Stimulated activated memory B cell treated with anti-CD40 and anti-IgM and Interleukin-4, amounts not matched to agents 10 μg/mL and 1 μg/mL and 100 μg/mL, for 72 hours (primary cell): ENCODE measurements at regions not wholly inside any gene's neighbourhood (a gene's known extent, or its start where the extent isn't known, plus 50 kb on each side); places are given as distances from the start of the nearest gene placed in this dataset.

Source experiments
- ATAC-seq: fragments of 150-1000 bp; cut with Tn5 transposase; 2 replicates; pipeline ENCODE4 v1.10.0; 2021
- H3K27ac Mint-ChIP-seq: one replicate; pipeline ENCODE4 v1.8.0; 2022; ENCODE audit warnings: mild to moderate bottlenecking, mixed read lengths
- H3K27me3 Mint-ChIP-seq: one replicate; pipeline ENCODE4 v1.8.0; 2022; ENCODE audit warnings: mixed read lengths
- H3K36me3 Mint-ChIP-seq: one replicate; pipeline ENCODE4 v1.8.0; 2022; ENCODE audit warnings: mixed read lengths
- H3K4me1 Mint-ChIP-seq: one replicate; pipeline ENCODE4 v1.8.0; 2022; ENCODE audit warnings: mixed read lengths
- H3K4me3 Mint-ChIP-seq: one replicate; pipeline ENCODE4 v1.8.0; 2022; ENCODE audit warnings: mild to moderate bottlenecking, moderate library complexity, mixed read lengths
- H3K9me3 Mint-ChIP-seq: one replicate; pipeline ENCODE4 v1.8.0; 2022; ENCODE audit warnings: mixed read lengths

DNA sequence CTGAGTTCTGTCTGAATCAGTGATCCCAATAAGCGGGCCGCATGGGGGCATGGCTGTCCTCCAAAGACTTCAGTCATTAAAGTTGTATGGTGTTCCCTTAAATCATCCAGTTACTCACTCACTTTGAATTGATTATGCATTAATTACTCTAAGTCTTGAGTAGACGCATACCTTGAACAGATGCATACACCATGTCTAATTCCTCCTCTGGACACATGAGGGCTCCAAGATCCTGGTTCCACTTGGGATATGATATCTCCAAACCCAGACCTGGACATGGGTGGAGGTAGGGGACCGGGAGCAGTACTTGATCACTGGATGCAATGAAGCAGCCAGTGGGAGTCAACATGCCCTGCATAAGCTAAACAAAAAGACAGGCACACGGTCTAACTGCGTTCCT, 204.5 kb downstream of the FNDC1 start:
- Mint-ChIP-seq H3K36me3 (no peaks in the 10 kb centered on the region), H3K27me3 (no peaks in the 10 kb centered on the region), H3K9me3 (peaks cover 8% of the 10 kb centered on the region), H3K4me1 (no peaks in the 10 kb centered on the region), H3K4me3 (no peak overlapping the region), H3K27ac (no peak overlapping the region)
- no peak for ATAC-seq

- no peak for ATAC-seq
- peaks cover 8% of the 10 kb centered on the region for H3K9me3 Mint-ChIP-seq
- no peaks in the 10 kb centered on the region for H3K4me1 Mint-ChIP-seq
- H3K4me3 Mint-ChIP-seq, result no peak overlapping the region
- H3K27ac Mint-ChIP-seq, result no peak overlapping the region
- H3K27me3 Mint-ChIP-seq, result no peaks in the 10 kb centered on the region
- no peaks in the 10 kb centered on the region for H3K36me3 Mint-ChIP-seq
These were observed 203.1 kb downstream of the FNDC1 start for GRCh38 chr6:159372333-159372732.

DNA sequence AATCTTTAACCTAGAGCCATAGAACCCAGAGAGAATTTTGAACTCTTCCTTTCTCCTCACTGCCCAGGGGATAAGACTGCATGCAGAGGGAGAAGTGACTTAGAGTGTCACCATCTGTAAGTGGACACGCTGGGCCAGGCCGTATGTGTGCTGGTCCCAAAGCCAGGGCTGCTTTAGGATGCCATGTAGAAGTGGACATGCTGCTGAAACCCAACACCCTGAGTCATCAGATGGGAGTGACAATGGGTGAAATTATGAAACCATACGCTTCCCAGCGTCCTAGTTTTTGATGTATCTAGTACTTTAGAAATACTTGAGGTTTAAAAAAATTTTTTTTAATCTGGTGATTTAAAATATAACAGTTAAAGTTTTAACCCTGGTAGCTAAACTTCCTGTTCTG, 191.1 kb downstream of the FNDC1 start:
- H3K4me1 Mint-ChIP-seq, result no peaks in the 10 kb centered on the region
- no peaks in the 10 kb centered on the region for H3K36me3 Mint-ChIP-seq
- H3K27ac Mint-ChIP-seq, result no peak overlapping the region
- peaks cover 17% of the 10 kb centered on the region for H3K27me3 Mint-ChIP-seq
- no peak for ATAC-seq
- no peaks in the 10 kb centered on the region for H3K9me3 Mint-ChIP-seq
- H3K4me3 Mint-ChIP-seq, result no peak overlapping the region

GRCh38 chr6:159359581-159360297, 190.5 kb downstream of the FNDC1 start:
- peaks cover 17% of the 10 kb centered on the region for H3K27me3 Mint-ChIP-seq
- no peak for ATAC-seq
- no peaks in the 10 kb centered on the region for H3K4me1 Mint-ChIP-seq
- no peak overlapping the region for H3K4me3 Mint-ChIP-seq
- no peak overlapping the region for H3K27ac Mint-ChIP-seq
- no peaks in the 10 kb centered on the region for H3K36me3 Mint-ChIP-seq
- no peaks in the 10 kb centered on the region for H3K9me3 Mint-ChIP-seq

- no peaks in the 10 kb centered on the region for H3K4me1 Mint-ChIP-seq
- H3K27ac Mint-ChIP-seq, result no peak overlapping the region
- H3K4me3 Mint-ChIP-seq, result no peak overlapping the region
- ATAC-seq, result no peak
- H3K9me3 Mint-ChIP-seq, result no peaks in the 10 kb centered on the region
- peaks cover 9% of the 10 kb centered on the region for H3K27me3 Mint-ChIP-seq
- no peaks in the 10 kb centered on the region for H3K36me3 Mint-ChIP-seq
These were observed 189.4 kb downstream of the FNDC1 start for GRCh38 chr6:159358562-159358961.

- Mint-ChIP-seq H3K4me1 (no peaks in the 10 kb centered on the region), H3K36me3 (no peaks in the 10 kb centered on the region), H3K27ac (no peak overlapping the region), H3K4me3 (no peak overlapping the region), H3K9me3 (no peaks in the 10 kb centered on the region), H3K27me3 (peaks cover 9% of the 10 kb centered on the region)
- no peak for ATAC-seq
These were observed 188.2 kb downstream of the FNDC1 start for GRCh38 chr6:159357211-159357915.

GRCh38 chr6:159353193-159353592, 184.0 kb downstream of the FNDC1 start:
- Mint-ChIP-seq H3K4me1 (no peaks in the 10 kb centered on the region), H3K9me3 (no peaks in the 10 kb centered on the region), H3K27me3 (peaks cover 9% of the 10 kb centered on the region), H3K27ac (no peak overlapping the region), H3K4me3 (no peak overlapping the region), H3K36me3 (no peaks in the 10 kb centered on the region)
- ATAC-seq, result no peak

- Mint-ChIP-seq H3K4me1 (no peaks in the 10 kb centered on the region), H3K27me3 (no peaks in the 10 kb centered on the region), H3K27ac (no peak overlapping the region), H3K9me3 (no peaks in the 10 kb centered on the region), H3K36me3 (no peaks in the 10 kb centered on the region), H3K4me3 (no peak overlapping the region)
- no peak for ATAC-seq
These were observed 182.5 kb downstream of the FNDC1 start for GRCh38 chr6:159351707-159352106.

- H3K4me3 Mint-ChIP-seq, result no peak overlapping the region
- no peaks in the 10 kb centered on the region for H3K36me3 Mint-ChIP-seq
- H3K27ac Mint-ChIP-seq, result no peak overlapping the region
- no peak for ATAC-seq
- no peaks in the 10 kb centered on the region for H3K9me3 Mint-ChIP-seq
- no peaks in the 10 kb centered on the region for H3K4me1 Mint-ChIP-seq
- H3K27me3 Mint-ChIP-seq, result no peaks in the 10 kb centered on the region
These were observed 180.7 kb downstream of the FNDC1 start for GRCh38 chr6:159349915-159350314.

DNA sequence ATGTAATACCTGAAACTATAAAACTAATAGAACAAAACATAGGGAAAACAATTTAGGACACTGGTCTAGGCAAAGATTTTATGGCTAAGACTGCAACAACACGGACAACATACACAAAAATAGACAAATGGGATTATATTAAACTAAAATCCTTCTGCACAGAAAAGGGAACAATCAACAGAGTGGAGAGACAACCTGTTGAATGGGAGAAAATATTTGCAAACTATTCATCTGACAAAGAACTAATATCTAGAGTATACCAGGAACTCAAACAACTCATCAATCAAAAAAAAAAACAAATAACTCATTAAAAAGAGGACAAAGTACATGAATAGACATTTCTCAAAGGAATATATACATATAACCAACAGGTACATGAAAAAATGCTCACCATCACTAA, 174.5 kb downstream of the FNDC1 start:
- no peaks in the 10 kb centered on the region for H3K36me3 Mint-ChIP-seq
- H3K4me1 Mint-ChIP-seq, result no peaks in the 10 kb centered on the region
- H3K27me3 Mint-ChIP-seq, result no peaks in the 10 kb centered on the region
- no peak for ATAC-seq
- peaks cover 20% of the 10 kb centered on the region for H3K9me3 Mint-ChIP-seq
- H3K27ac Mint-ChIP-seq, result no peak overlapping the region
- no peak overlapping the region for H3K4me3 Mint-ChIP-seq

DNA sequence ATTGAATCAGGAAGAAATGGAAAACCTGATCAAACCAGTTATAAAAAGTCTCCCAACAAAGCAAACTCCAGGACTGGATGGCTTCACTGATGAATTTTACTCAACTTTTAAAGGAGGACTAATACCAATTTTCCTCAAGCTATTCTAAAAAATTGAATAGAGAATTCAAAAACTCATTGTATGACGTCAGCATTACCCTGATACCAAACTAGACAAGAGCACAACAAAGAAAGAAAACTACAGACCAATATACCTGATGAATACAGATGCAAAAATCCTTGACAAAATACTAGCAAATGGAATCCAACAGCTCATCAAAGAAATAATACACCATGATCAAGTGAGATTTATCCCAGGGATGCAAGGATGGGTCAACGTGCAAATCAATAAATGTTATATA, 172.9 kb downstream of the FNDC1 start:
- Mint-ChIP-seq H3K27ac (no peak overlapping the region), H3K4me3 (no peak overlapping the region), H3K36me3 (no peaks in the 10 kb centered on the region), H3K27me3 (peaks cover 5% of the 10 kb centered on the region), H3K4me1 (no peaks in the 10 kb centered on the region), H3K9me3 (peaks cover 28% of the 10 kb centered on the region)
- ATAC-seq, result no peak

- no peaks in the 10 kb centered on the region for H3K4me1 Mint-ChIP-seq
- H3K4me3 Mint-ChIP-seq, result no peak overlapping the region
- no peaks in the 10 kb centered on the region for H3K36me3 Mint-ChIP-seq
- no peak for ATAC-seq
- peaks cover 13% of the 10 kb centered on the region for H3K9me3 Mint-ChIP-seq
- H3K27ac Mint-ChIP-seq, result no peak overlapping the region
- H3K27me3 Mint-ChIP-seq, result peaks cover 26% of the 10 kb centered on the region
These were observed 164.9 kb downstream of the FNDC1 start for GRCh38 chr6:159334068-159334467.

- peaks cover 4% of the 10 kb centered on the region for H3K9me3 Mint-ChIP-seq
- H3K4me3 Mint-ChIP-seq, result no peak overlapping the region
- H3K27me3 Mint-ChIP-seq, result peaks cover 18% of the 10 kb centered on the region
- no peaks in the 10 kb centered on the region for H3K4me1 Mint-ChIP-seq
- H3K27ac Mint-ChIP-seq, result no peak overlapping the region
- H3K36me3 Mint-ChIP-seq, result no peaks in the 10 kb centered on the region
- no peak for ATAC-seq
These were observed 162.3 kb downstream of the FNDC1 start for GRCh38 chr6:159331451-159331850.

GRCh38 chr6:159329081-159329480, 159.9 kb downstream of the FNDC1 start:
- Mint-ChIP-seq H3K4me3 (no peak overlapping the region), H3K4me1 (no peaks in the 10 kb centered on the region), H3K27me3 (peaks cover 15% of the 10 kb centered on the region), H3K9me3 (peaks cover 3% of the 10 kb centered on the region), H3K27ac (no peak overlapping the region), H3K36me3 (no peaks in the 10 kb centered on the region)
- no peak for ATAC-seq

DNA sequence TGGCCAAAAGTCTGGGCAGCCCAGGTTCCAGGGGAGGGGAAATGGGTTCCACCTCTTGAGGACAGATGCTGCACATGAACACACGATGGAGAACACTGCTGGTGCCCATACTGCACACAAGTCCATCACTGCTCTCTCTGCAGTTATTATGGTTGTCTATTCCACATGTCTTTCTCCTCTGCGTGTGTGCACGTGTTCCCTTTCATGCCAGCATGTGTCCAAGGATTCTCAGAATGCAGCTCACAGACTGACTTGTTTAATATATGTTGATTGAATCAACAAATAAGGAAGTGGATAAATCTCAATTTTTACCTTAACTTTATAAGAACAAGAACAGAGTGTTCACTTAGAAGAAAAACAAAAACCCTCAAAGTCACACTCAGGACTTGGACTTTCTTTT, 158.9 kb downstream of the FNDC1 start:
- ATAC-seq, result no peak
- H3K27ac Mint-ChIP-seq, result no peak overlapping the region
- no peaks in the 10 kb centered on the region for H3K9me3 Mint-ChIP-seq
- no peaks in the 10 kb centered on the region for H3K4me1 Mint-ChIP-seq
- no peaks in the 10 kb centered on the region for H3K36me3 Mint-ChIP-seq
- peaks cover 9% of the 10 kb centered on the region for H3K27me3 Mint-ChIP-seq
- H3K4me3 Mint-ChIP-seq, result no peak overlapping the region

DNA sequence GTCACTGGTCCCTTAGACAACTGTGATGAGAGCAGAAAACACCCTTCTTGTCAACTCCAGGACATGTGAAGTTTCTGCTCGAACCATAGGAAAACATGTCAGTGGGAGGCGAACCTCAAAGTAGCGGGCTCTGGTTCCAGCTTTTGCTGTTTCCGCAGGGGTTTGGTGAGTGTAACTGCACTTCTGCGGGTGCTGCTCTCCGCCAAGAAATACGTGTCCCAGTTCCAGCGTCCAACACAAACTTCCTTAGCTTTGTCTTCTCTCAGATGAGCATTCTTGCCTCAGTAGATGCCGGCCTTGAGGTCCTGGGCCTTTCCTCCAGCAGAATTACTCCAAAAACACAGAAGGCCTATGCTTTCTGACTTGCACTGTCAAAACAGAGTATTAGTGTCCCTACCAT, 156.3 kb downstream of the FNDC1 start:
- Mint-ChIP-seq H3K4me3 (no peak overlapping the region), H3K27me3 (no peaks in the 10 kb centered on the region), H3K9me3 (no peaks in the 10 kb centered on the region), H3K36me3 (no peaks in the 10 kb centered on the region), H3K27ac (no peak overlapping the region), H3K4me1 (no peaks in the 10 kb centered on the region)
- no peak for ATAC-seq
